ENCODE measurements at regions not wholly inside any gene's neighbourhood (a gene's known extent, or its start where the extent isn't known, plus 50 kb on each side); places are given as distances from the start of the nearest gene placed in this dataset.

- Histone ChIP-seq H3K4me3 (no peak overlapping the region), H3K27me3 (replicated peaks in 1 of 7) (peaks cover 0 to 20% (median 0%) of the 10 kb centered on the region in 7 donors), H3K36me3 (no peaks in the 10 kb centered on the region), H3K27ac (no peak overlapping the region), H3K4me1 (no peaks in the 10 kb centered on the region), H3K9me3 (peaks cover 0 to 11% (median 0%) of the 10 kb centered on the region in 8 donors)
- no peak for DNase-seq
- TF ChIP-seq CTCF (IDR thresholded peaks at IDR 0.05 in 8 of 11, conservative IDR thresholded peaks at IDR 0.05 in 3 of 11), result no peak
- no peak for TF ChIP-seq POLR2A (IDR thresholded peaks at IDR 0.05)
- no peak for TF ChIP-seq POLR2AphosphoS5 (IDR thresholded peaks at IDR 0.05)
- 64 to 81% (median 73%) methylated on average over 8 of the region's 8 CpGs for WGBS, 5 donors
- intact Hi-C loops (cut with DNase I; ENCODE audit: low total_unique reads), result no loop called here
Observed at GRCh38 chr21:35825370-35826353, 234.7 kb downstream of the SETD4 start.

- H3K27me3 ChIP-seq (replicated peaks in 1 of 7), result peaks cover 0 to 16% (median 0%) of the 10 kb centered on the region in 7 donors
- H3K4me3 ChIP-seq, result no peak overlapping the region
- H3K36me3 ChIP-seq, result no peaks in the 10 kb centered on the region
- DNase-seq, result no peak
- no peaks in the 10 kb centered on the region for H3K4me1 ChIP-seq
- 82 to 94% (median 87%) methylated on average over 3 of the region's 3 CpGs for WGBS, 5 donors
- peaks cover 0 to 11% (median 0%) of the 10 kb centered on the region in 8 donors for H3K9me3 ChIP-seq
- TF ChIP-seq CTCF (IDR thresholded peaks at IDR 0.05 in 8 of 11, conservative IDR thresholded peaks at IDR 0.05 in 3 of 11) (no peak), POLR2AphosphoS5 (IDR thresholded peaks at IDR 0.05) (no peak), POLR2A (IDR thresholded peaks at IDR 0.05) (no peak)
- intact Hi-C loops (cut with DNase I; ENCODE audit: low total_unique reads), result no loop called here
- H3K27ac ChIP-seq, result no peak overlapping the region
Observed at GRCh38 chr21:35824136-35824535, 236.2 kb downstream of the SETD4 start.

DNA sequence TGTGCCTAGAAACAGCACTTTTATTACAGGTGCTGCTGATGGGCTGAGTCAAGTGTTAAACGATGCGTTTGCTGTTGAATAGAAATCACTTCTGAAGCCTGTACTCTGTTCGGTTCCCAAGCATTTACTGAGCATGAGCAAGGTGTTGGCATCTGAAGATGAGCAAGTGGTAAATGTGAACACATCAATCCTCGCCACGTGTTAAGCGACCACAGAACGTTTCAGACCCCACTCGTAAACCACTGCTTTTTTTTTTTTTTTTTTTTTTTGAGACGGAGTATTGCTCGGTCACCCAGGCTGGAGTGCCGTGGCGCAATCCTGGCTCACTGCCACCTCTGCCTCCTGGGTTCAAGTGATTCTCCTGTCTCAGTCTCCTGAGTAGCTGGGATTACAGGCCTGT, 241.2 kb downstream of the SETD4 start:
- H3K4me3 ChIP-seq, result no peak overlapping the region
- peaks cover 0 to 4% (median 0%) of the 10 kb centered on the region in 6 donors for H3K4me1 ChIP-seq
- H3K9me3 ChIP-seq, result peaks cover 0 to 11% (median 0%) of the 10 kb centered on the region in 8 donors
- intact Hi-C loops (cut with DNase I; ENCODE audit: low total_unique reads), result no loop called here
- no peak overlapping the region for H3K27ac ChIP-seq
- WGBS, 5 donors, result 80 to 89% (median 81%) methylated on average over 12 of the region's 12 CpGs
- no peak for DNase-seq
- TF ChIP-seq CTCF (IDR thresholded peaks at IDR 0.05 in 8 of 11, conservative IDR thresholded peaks at IDR 0.05 in 3 of 11), result no peak
- no peak for TF ChIP-seq POLR2A (IDR thresholded peaks at IDR 0.05)
- no peak for TF ChIP-seq POLR2AphosphoS5 (IDR thresholded peaks at IDR 0.05)
- peaks cover 0 to 10% (median 0%) of the 10 kb centered on the region in 7 donors for H3K27me3 ChIP-seq (replicated peaks in 1 of 7)
- no peaks in the 10 kb centered on the region for H3K36me3 ChIP-seq

- Histone ChIP-seq H3K36me3 (no peaks in the 10 kb centered on the region), H3K9me3 (peaks cover 0 to 11% (median 0%) of the 10 kb centered on the region in 8 donors), H3K4me1 (peaks cover 0 to 4% (median 0%) of the 10 kb centered on the region in 6 donors), H3K4me3 (no peak overlapping the region), H3K27ac (no peak overlapping the region), H3K27me3 (replicated peaks in 1 of 7) (peaks cover 0 to 9% (median 0%) of the 10 kb centered on the region in 7 donors)
- intact Hi-C loops (cut with DNase I; ENCODE audit: low total_unique reads), result no loop called here
- TF ChIP-seq POLR2A (IDR thresholded peaks at IDR 0.05), result no peak
- no peak for TF ChIP-seq CTCF (IDR thresholded peaks at IDR 0.05 in 8 of 11, conservative IDR thresholded peaks at IDR 0.05 in 3 of 11)
- TF ChIP-seq POLR2AphosphoS5 (IDR thresholded peaks at IDR 0.05), result no peak
- DNase-seq, result no peak
- 71 to 85% (median 79%) methylated on average over 8 of the region's 8 CpGs for WGBS, 5 donors
Observed at GRCh38 chr21:35818597-35818996, 241.7 kb downstream of the SETD4 start.

Data from spleen (tissue), 11 donors.